HG02885 (cell line): ENCODE measurements at regions not wholly inside any gene's neighbourhood (a gene's known extent, or its start where the extent isn't known, plus 50 kb on each side); places are given as distances from the start of the nearest gene placed in this dataset.

Experiments used
- ATAC-seq: cut with Tn5 transposase; IDR thresholded peaks from one replicate; pipeline ENCODE4 v1.9.1; 2021; ENCODE audit warnings: mild to moderate bottlenecking; ENCODE audit not compliant: unreplicated experiment, poor library complexity

DNA sequence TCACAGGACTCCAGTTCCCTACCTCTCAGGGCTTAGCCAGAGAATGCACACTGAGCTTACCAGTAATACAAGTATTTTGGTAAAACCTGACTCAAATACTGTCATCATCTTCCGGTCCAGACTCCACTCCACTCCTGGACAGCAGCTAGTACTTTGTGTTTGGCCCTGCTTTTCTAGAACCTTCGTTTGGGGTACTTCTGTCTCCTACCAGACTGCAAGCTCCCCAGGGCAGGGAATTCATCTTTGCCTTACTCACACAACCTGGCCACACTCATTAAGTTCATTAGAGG lies 108.9 kb upstream of the CDC42EP3 start:
- ATAC-seq, result no peak

DNA sequence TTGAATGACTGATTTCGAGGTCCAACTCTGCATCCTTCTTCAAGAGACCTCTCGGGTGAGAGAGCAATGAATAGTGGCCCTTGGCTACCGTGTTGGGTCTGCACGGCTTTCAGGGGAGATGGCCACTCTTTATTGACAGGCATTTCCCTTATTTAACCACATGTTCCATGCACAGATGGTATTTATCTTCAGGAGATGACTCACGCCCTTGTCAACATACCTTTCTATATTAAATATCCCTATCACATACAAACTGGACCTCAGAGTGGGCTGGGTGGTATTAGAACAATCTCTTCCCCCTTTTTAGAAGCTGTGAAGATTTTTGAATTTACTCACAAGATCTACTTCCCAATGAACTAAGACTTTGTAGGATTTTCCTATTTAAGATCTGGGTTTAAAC lies 109.6 kb upstream of the CDC42EP3 start:
- ATAC-seq, result no peak

DNA sequence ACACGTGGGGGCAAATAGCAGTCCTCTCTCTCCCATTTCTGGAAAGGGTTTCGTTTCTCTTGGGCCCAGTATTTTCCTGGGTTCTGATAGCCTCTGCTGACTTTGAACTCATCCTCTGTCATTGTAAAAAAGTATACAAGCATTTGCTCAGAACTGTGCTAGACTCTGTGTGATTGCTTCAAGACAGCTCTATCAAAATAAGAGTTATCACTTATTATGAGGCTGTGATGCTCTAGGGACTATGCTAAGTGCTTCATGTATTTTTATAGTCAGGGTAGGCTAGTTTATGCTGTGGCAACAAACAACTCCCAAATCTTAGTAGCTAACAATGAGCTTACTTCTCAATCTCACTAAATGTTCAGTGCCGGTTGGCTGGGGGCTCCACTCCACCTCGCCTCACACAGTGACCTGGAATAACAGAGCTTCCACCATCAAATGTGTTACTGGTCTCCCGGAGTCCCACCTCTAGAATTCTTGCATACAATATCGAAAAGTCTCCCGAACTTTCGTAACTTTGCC lies 110.8 kb upstream of the CDC42EP3 start:
- no peak for ATAC-seq

DNA sequence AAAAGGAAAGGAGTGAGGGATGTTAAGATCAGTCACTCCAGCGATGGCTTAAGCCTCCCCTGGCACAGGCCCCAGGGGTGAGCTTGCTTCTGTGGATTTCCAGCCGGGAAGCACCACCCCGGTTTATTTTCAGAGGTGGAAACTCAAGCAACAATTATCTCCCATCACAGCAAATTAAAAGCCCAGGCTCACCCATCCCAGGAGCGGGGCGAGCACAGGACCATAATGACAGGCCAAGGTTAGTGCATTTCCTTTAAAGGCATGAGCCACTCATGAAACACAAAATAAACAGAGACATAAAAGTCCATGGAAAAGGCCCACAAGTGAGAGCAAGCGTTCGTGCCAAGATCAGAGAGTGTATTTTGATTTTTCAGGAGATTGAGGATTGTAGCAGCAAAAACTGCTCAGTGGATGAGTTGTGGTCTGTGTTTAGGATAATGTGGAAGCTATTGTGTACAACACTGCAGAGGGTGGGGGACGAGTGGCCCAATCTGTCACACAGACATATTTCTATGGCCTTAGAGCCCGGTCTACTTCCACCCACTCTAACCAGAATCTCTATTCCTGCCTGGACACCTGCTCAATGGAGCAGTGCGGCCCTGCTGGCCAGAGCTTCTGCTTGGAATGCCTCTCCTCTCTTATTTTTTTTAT lies 111.4 kb upstream of the CDC42EP3 start:
- ATAC-seq, result no peak

DNA sequence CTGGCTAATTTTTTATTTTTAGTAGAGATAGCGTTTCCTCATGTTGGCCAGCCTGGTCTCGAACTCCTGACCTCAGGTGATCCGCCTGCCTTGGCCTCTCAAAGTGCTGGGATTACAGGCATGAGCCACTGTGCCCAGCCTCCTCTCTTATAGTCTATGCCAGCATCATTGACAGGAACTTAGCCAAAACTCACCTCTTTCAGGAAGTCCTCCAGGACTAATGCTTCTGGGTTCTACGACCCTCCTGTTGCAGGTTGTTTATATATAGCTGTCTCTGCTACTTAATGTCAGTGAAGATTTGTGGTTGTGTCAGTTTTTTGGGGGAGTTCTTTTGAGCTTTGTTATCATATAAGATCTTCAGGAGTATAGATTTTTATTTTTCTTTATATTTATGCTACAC lies 112.1 kb upstream of the CDC42EP3 start:
- ATAC-seq, result no peak

DNA sequence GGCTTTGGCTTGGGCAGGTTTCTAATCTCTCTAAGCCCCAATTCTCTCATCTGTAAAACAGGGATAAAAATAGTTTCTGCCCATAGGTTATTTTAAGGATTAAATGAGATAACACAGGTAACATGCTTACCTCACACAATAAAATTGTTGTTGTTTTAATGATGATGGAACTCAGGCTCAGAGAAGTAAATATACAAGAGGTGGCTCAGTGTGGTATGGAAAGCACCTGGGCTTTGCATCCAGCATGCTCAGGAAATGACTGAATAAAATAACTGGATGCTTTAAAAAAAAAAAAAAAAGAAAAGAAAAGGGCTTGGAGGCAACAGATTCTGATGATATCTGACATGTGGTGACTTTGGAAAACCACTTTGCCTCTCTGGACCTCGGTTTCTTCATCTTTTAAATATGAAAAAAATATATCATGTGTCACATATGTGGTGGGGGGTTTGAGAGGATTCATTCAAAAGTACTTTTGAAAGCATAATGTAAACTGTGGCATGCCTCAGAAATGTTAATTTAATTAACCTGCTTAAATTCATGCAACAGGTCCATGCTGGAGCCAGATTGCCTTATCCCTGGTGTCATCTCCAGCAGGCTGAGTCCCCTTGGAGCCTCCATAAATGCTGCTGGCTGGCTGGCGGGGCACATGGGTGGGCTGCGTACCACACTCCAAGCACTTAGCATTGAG lies 112.8 kb upstream of the CDC42EP3 start:
- no peak for ATAC-seq

DNA sequence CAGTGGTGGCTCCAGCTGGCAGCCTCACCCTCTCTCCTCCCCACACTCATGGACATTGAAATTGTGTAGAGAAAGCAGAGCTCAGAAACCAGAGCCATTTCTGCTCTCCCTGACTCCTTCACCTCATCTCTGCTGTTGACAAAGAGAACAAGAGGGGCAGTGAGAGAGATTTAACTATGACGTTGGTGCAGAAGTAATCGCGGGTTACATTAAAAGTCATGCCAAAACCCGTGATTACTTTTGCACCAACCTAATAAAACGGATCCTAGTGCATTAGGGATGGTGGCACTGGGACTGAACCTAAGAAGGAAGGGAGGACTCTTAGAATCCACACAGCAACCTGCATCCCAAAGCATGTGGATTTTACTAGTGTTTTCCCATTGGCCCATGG lies 113.3 kb upstream of the CDC42EP3 start:
- no peak for ATAC-seq

DNA sequence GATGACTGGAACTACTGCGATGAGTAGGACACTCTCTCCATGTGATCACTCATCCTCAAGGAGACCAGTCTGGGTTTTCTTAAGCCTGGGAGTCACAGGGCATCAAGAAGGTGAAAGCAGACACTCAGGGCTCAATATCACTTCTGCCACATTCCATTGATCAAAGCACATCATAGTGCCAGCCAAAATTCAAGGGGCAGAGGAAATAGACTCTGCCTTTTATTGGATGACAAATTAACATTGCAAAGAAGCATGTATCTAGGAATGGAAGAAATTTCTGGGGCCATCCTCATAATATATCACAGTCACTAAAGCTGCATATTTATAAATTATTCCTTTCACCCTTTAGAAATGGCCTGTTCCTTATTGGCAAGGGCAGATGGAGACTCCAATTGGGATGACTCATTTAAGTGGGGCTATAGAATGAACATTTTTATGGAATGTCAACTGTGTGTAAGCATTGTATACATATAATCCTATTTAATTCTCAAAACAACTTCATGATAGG lies 114.8 kb upstream of the CDC42EP3 start:
- no peak for ATAC-seq

DNA sequence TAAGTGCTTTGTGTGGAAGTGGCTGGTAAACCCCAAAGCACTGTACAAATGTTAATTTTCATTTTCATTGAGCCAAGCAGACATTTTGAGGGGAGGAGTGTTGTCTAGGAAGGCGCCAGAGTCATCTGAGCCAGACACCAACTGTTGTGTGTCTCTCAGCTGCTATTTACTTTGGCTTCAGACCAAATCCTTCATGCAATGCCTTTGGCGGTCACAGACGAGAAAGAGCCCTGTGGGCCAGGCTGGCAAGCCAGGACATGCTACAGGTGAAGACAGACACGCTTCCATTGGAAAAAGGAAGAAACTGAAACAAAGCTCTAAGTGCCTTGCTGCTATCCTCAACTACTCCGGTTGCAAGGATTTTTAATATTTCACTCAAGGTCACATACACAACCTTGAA lies 115.4 kb upstream of the CDC42EP3 start:
- ATAC-seq, result no peak

DNA sequence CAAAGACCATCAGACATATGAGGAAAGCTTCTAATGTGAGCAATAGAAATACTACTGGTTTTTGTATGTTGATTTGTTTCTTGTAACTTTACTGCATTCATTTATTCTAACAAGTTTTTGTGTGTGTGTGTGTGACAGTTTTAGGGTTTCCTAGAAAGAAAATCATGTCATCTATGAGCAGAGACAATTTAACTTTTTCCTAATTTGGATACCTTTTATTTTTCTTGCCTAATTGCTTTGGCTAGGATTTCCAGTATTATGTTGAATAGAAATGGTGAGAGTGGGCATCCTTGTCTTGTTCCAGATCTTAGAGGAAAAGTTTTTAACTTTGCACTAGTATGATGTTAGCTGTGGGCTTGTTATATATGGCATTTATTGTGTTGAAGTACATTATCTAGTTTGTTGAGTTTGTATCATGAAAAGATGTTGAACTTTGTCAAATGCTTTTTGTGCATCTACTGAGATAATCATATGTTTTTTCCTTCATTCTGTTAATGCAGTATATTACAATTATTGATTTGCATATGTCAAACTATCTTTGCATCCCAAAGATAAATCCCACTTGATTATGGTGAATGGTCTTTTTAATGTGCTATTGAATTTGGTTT lies 117.3 kb upstream of the CDC42EP3 start:
- ATAC-seq, result no peak

DNA sequence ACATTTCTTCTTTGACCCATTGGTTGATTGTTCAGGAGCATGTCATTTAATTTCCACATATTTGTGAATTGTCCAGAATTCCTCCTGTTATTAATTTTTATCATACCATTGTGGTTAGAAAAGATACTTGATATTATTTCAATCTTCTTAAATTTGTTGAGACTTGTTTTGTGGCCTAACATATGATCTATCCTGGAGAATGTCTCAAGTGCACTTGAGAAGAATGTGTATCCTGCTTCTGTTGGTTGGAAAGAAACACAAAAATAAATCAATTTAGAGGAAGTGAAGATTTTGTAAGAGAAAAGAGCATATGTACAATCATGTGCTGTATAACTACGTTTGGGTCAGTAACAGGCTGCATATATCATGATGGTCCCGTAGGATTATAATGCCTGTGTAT lies 118.6 kb upstream of the CDC42EP3 start:
- ATAC-seq, result no peak

DNA sequence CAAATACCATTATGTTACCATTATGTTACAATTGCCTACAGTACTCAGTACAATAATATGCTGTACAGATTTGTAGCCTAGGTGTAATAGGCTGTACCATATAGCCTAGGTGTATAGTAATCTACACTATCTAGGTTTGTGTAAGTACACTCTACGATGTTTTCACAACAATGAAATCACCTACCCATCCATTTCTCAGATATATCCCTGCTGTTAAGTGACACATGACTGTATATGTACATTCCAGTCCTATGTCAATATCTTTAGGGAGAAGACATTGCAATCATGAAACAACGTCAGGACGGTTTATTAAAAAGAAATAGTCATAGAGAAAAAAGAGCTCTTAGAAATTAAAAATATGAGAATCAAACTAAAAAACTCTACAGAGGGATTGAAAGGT lies 119.0 kb upstream of the CDC42EP3 start:
- ATAC-seq, result no peak

DNA sequence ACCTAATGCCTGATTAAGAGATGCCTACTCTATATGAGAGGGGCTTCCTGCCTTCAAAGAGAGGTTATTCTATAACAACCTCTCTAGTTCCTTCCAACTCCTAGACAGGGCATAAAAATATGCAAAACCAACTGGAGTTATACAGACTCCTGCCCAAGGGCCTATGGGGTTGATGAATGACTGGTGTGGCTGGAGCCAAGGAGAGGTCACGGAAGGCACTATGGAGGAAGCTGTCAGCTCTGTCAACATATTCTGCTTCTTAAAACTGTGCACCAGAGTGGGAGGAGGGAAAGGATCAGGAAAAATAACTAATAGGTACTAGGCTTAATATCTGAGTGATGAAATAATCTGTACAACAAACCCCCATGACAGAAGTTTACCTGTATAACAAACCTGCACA lies 120.9 kb upstream of the CDC42EP3 start:
- no peak for ATAC-seq

DNA sequence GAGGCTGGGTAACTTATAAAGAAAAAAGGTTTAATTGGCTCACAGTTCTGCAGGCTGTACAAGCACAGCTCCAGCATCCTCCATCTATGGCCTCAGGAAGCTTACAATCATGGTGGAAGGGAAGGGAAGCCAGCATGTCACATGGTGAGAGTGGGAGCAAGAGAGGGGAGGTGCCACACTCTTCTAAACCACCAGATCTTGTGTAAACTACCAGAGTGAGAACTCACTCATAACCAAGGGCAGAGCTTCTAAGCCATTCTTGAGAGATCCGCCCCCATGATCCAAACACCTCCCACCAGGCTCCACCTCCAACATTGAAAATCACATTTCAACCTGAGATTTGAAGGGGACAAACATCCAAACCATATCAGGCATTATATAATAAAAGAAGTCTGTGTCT lies 121.6 kb upstream of the CDC42EP3 start:
- ATAC-seq, result no peak

DNA sequence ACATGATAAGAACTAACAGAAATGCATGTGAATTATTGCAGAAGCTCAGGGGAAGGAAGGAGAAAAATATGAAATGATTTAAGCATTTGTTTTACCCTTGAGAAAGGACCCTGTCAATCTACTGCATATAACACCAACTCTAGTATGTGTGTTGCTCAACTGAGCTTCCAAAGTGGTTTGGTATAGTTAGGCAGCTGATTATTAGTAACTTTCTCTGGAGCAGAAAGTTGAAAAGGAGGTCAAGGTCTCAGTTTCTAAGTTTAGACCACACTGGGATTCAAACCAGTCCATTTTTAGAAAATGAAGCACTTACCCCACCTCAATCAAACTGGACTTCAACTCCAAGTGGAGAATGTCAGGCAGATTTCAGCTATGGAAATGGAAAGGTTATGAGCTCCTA lies 123.3 kb upstream of the CDC42EP3 start:
- ATAC-seq, result no peak

DNA sequence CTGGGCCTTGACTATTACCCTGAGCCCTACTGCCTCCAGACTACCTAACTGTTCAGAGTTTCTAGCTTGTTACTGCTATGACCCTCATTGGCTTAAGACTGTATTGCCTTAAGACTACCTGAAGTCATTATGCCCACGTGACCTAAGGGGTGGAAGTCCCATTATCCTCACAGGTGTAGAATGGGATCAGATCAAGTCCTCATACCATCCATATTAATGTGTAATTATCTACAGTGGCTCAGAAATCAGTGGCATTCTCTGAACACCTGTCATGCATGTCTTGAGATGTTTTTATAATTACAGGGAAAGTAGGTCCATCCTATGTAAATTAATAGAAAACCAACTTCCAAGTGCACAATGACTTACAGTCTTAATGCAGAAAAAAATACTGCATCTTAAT lies 124.0 kb upstream of the CDC42EP3 start:
- ATAC-seq, result no peak

DNA sequence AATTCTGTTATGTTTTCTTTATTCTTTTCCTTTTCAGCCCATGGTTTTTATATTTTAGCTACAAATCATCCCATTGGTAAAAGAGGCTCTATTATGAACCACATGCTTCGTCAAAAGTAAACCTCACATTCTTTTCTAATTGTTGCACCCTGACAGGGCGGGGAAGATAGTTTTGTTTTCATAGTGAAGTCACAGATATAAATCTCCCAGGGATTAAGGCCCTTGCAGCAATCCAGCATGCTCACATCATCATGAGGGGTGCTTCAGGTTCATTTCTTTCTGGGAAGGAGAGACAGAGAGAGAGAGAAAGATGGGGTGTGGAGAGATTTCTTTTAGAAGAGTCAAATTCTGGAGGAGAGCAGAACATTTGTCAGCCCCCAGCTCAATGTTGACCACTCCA lies 124.5 kb upstream of the CDC42EP3 start:
- no peak for ATAC-seq

DNA sequence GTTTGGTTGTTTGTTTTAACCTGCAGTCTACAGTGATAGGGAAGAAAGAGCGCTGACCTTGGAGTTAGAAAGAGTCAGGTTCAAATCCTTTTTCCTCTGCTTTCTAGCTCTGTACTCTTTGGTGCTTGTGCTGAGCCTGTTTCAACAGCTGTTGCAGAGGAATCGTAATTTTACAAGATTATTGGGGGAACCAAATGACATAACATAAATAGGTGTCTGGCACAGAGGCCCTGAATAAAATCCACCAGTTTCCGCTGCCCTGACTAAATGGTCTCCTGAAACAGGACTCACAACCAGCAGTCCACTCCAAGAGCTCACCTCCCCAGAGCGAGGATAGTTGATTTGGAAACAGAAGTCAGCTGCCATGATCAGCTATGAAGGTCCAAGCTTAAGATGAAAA lies 125.0 kb upstream of the CDC42EP3 start:
- ATAC-seq, result no peak

DNA sequence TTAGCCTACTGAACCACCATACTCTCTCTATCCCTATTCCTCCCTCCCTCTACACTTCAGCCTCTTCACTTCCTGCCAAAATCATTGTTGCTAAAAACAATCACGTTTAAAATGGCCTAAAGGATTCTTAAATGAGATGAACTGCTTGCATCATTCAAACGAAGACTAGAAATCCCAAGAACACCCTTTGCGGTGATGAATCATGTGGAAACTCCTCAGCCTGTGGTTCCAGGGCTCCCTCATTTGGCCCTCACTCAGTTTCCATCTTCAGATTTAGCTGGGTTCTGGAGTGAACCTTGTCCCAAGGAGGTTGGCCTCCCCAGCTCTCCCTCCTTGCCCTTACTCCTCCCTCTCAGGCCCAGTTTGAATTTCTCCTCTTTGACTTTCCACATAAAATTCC lies 125.6 kb upstream of the CDC42EP3 start:
- no peak for ATAC-seq

DNA sequence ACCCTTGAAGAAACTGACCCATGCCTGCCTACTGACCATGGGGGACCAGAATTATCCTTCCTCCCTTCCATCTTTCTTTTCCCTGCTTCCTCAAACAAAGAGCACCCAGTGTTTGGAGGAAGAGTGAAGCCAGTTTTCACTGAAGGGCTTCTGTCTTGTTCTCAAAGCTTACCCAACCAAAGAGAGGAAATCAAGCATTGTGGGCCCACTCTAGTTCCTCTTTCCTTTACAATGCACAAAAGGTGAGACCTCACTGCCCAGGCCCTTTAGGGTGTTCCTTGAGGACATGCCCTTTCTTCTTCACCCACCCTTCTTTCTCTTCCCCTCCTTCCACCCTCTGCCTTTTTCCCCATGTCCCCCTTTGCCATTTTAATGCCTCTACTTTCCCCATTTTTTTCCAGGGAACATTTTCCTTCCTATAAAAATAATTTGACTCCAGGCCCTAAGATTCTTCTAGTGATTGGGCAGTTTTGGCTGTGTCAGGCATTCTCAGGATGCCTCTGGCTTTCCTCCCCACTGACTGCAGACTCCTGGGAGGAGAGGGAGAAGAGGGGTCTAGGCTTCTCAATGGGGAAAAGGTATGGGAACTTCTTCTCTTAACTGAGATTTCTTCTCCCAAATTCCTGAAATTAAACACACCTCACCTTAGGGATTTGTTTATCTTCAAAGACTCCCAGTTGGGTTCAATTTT lies 126.6 kb upstream of the RMDN2 start:
- no peak for ATAC-seq

DNA sequence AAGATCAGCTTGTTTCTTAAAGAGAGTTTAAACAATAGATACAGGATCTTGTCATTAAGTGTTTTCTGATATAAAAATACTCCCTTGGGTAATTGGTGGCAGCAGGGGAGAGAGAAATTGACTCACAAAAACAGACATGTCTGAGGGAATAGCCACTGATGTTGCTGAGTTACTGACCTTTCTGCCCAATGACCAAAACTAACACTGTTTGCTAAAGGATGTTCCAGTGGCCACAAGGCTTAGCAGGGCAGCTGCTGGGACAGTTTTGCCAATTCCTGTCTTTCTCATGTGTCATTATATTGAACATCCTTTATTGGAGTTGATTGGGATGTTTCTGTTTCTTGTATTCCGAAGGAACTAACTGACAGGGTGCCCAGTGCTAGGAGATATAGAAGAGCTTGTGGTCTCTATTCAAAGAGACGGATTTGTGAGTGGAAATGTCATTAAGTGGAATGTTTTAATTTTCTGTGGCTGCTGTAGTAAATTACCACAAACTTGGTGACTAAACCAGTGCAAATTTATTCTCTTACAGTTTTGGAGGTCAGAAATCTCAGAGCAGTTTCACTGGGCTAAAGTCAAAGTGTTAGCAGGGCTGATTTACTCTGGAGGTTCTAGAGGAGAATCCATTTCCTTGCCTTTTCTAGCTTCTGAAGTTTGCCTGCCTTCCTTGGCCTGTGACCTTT lies 124.8 kb upstream of the RMDN2 start:
- no peak for ATAC-seq
